A673 (cell line): ENCODE measurements at regions not wholly inside any gene's neighbourhood (a gene's known extent, or its start where the extent isn't known, plus 50 kb on each side); places are given as distances from the start of the nearest gene placed in this dataset.

ENCODE experiments used
- CTCF ChIP-seq: fragments of 300-800, 200-600 bp; sonication (generic); conservative IDR thresholded peaks from 2 replicates; pipeline ENCODE4 v1.5.1; 2017; ENCODE audit warnings: low read depth, mild to moderate bottlenecking, antibody characterized with exemption, low read length, moderate library complexity, mixed read lengths
- EZH2 ChIP-seq: fragments of 200-600 bp; sonication (generic); IDR thresholded peaks from 2 replicates; pipeline ENCODE4 v1.6.1; 2017; ENCODE audit warnings: borderline replicate concordance, low read depth, mild to moderate bottlenecking, mixed read lengths, antibody characterized with exemption, low read length; ENCODE audit not compliant: poor library complexity, severe bottlenecking

- TF ChIP-seq CTCF: no peak
- no peak for TF ChIP-seq EZH2
These were observed 73.7 kb upstream of the MSI2 start for GRCh38 chr17:57182621-57183020.
